Neural progenitor cell (in vitro differentiated cells): ENCODE measurements at regions not wholly inside any gene's neighbourhood (a gene's known extent, or its start where the extent isn't known, plus 50 kb on each side); places are given as distances from the start of the nearest gene placed in this dataset.

Experiments
- CTCF ChIP-seq: fragments of 200-600 bp; sonication (generic); IDR thresholded peaks from 2 replicates; pipeline ENCODE4 v1.5.1; 2017; ENCODE audit warnings: antibody characterized with exemption, mild to moderate bottlenecking
- EZH2 ChIP-seq: fragments of 200-600 bp; sonication (generic); IDR thresholded peaks from 2 replicates; pipeline ENCODE4 v1.6.1; 2017; ENCODE audit warnings: antibody characterized with exemption, mild to moderate bottlenecking, moderate library complexity
- EZH2phosphoT487 ChIP-seq: fragments of 200-600 bp; sonication (generic); IDR thresholded peaks from 2 replicates; pipeline ENCODE4 v1.6.1; 2017; ENCODE audit warnings: antibody characterized with exemption

- TF ChIP-seq CTCF, result no peak
- no peak for TF ChIP-seq EZH2
- TF ChIP-seq EZH2phosphoT487, result no peak
Observed at GRCh38 chr19:5240011-5240410, 100.6 kb downstream of the PTPRS start.
